PC-3 (cell line): ENCODE measurements at regions not wholly inside any gene's neighbourhood (a gene's known extent, or its start where the extent isn't known, plus 50 kb on each side); places are given as distances from the start of the nearest gene placed in this dataset.

Experiments used
- CTCF ChIP-seq: fragments of 300-600 bp; sonication (generic); conservative IDR thresholded peaks from 2 replicates; pipeline ENCODE4 v1.5.1; 2017; ENCODE audit warnings: antibody characterized with exemption, low read depth, mild to moderate bottlenecking, low read length
- EZH2 ChIP-seq: fragments of 300-600 bp; sonication (generic); IDR thresholded peaks from one replicate; pipeline ENCODE4 v1.6.1; 2017; ENCODE audit warnings: antibody characterized with exemption, mild to moderate bottlenecking, low read length; ENCODE audit not compliant: unreplicated experiment

- TF ChIP-seq CTCF (no peak), EZH2 (no peak)
Measured at GRCh38 chr10:100677290-100677945, 68.0 kb upstream of the PAX2 start.
